ENCODE measurements at regions not wholly inside any gene's neighbourhood (a gene's known extent, or its start where the extent isn't known, plus 50 kb on each side); places are given as distances from the start of the nearest gene placed in this dataset.

- TF ChIP-seq CTCF (IDR thresholded peaks at IDR 0.05; ENCODE audit: low read length) (no peak), EZH2 (IDR thresholded peaks at IDR 0.05; ENCODE audit: borderline replicate concordance, low read length) (no peak)
Measured at GRCh38 chr12:126798449-126798848, 1468.5 kb upstream of the TMEM132C start.
